Panc1 (cell line): ENCODE measurements at regions not wholly inside any gene's neighbourhood (a gene's known extent, or its start where the extent isn't known, plus 50 kb on each side); places are given as distances from the start of the nearest gene placed in this dataset.

Source experiments
- ATAC-seq: fragments of 200-7000 bp; cut with Tn5 transposase; 2 replicates; pipeline ENCODE4 v1.9.1; 2020; ENCODE audit warnings: mild to moderate bottlenecking, moderate library complexity
- BruUV-seq: library from RNA; stranded (reverse); fragments of 400-500 nt; replicated peaks from 2 replicates; lab custom pipeline; 2021; lab: Mats Ljungman, UMichigan
- CTCF ChIA-PET: fragments of 300-600 bp; sonication (Branson Sonifier 250); formaldehyde crosslinking; loops from one replicate; lab custom pipeline; 2022; ENCODE audit warnings: antibody characterized with exemption; lab: Charles Lee
- POLR2A ChIA-PET: fragments of 300-600 bp; sonication (Branson Sonifier 250); formaldehyde crosslinking; loops from one replicate; lab custom pipeline; 2022; ENCODE audit warnings: antibody characterized with exemption; lab: Charles Lee
- DNase-seq: peaks from one replicate; pipeline ENCODE4 v3.0.0-alpha.2; 2010; ENCODE audit warnings: low read depth, low spot score
- H3K27ac ChIP-seq: 2 replicates; pipeline ENCODE4 v1.5.1; 2011; ENCODE audit warnings: mild to moderate bottlenecking, low read length, inconsistent platforms
- H3K27me3 ChIP-seq: fragments of 200-500 bp; sonication (Bioruptor generic); 2 replicates; pipeline ENCODE4 v1.6.0; 2014; ENCODE audit warnings: low read length, inconsistent platforms; ENCODE audit not compliant: control insufficient read depth, insufficient read depth
- H3K36me3 ChIP-seq: fragments of 200-500 bp; sonication (Bioruptor generic); 2 replicates; pipeline ENCODE4 v1.5.1; 2014; ENCODE audit warnings: inconsistent platforms, mild to moderate bottlenecking, low read length, moderate library complexity; ENCODE audit not compliant: control insufficient read depth, insufficient read depth
- H3K4me1 ChIP-seq: 2 replicates; pipeline ENCODE4 v1.5.1; 2011; ENCODE audit warnings: inconsistent platforms, mild to moderate bottlenecking, low read length, moderate library complexity; ENCODE audit not compliant: control insufficient read depth, insufficient read depth
- H3K4me3 ChIP-seq, 2 experiments: 2 replicates each; pipeline ENCODE4 v1.5.1; 2011 to 2012; ENCODE audit warnings: low read depth in 2 of 2, low read length in 2 of 2, mild to moderate bottlenecking in 2 of 2, inconsistent platforms in 1 of 2, moderate library complexity in 1 of 2
- H3K9me3 ChIP-seq: fragments of 200-500 bp; sonication (Bioruptor generic); 2 replicates; pipeline ENCODE4 v1.5.1; 2014; ENCODE audit warnings: low read depth, mild to moderate bottlenecking, inconsistent platforms, low read length, moderate library complexity; ENCODE audit not compliant: control insufficient read depth, insufficient read depth
- POLR2AphosphoS5 ChIP-seq: IDR thresholded peaks from 2 replicates; pipeline ENCODE4 v1.6.1; 2012; ENCODE audit warnings: mild to moderate bottlenecking, low read depth, low read length, moderate library complexity
- SIN3A ChIP-seq: IDR thresholded peaks from 2 replicates; pipeline ENCODE4 v1.6.1; 2012; ENCODE audit warnings: low read depth, mild to moderate bottlenecking, low read length, moderate library complexity, borderline replicate concordance; ENCODE audit not compliant: insufficient read depth
- TCF7L2 ChIP-seq: IDR thresholded peaks from 2 replicates; pipeline ENCODE4 v1.6.1; 2011; ENCODE audit warnings: mild to moderate bottlenecking, low read depth, low read length, inconsistent platforms
- in situ Hi-C: cut with HindIII; loops from 2 replicates; pipeline ENCODE4 v1.10.0; 2016; ENCODE audit warnings: low sequenced_read_pairs, low pct_unique_long_range_greater_than_20kb
- intact Hi-C: fragments of 100-400 bp; cut with micrococcal nuclease; formaldehyde crosslinking; loops from one replicate; pipeline ENCODE4 v1.10.0; 2022; ENCODE audit not compliant: unreplicated experiment
- TF ChIP-seq, protein P1 (sequence below), 2 experiments: IDR thresholded peaks; 2 replicates each; pipeline ENCODE4 v1.6.1; 2011 to 2012; ENCODE audit warnings: low read depth in 2 of 2, control low read depth in 1 of 2, low read length in 1 of 2, mild to moderate bottlenecking in 1 of 2, moderate library complexity in 1 of 2; ENCODE audit not compliant: insufficient read depth in 1 of 2
- TF ChIP-seq, protein P2 (sequence below): fragments of 450-650 bp; IDR thresholded peaks from 2 replicates; pipeline ENCODE4 v1.5.1; 2017; ENCODE audit warnings: mild to moderate bottlenecking

DNA sequence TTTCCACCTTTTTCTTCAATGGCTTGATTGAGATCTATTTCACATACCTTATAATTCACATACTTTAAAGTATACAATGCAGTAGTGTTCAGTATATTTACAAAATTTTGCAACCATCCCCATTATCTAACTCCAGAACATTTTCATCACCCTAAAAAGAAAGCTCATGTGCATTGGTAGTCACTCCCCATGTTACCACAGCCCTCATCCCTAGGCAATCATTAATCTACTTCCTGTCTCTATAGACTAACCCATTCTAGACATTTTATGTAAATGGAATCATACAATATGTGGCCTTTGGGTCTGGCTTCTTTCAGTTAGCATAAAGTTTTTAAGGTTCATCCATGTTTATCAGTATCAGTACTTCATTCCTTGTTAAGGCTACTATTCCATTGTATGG, 214.2 kb downstream of the WDR11 start:
- in situ Hi-C loops = no loop called here
- Histone ChIP-seq H3K9me3 (no peaks in the 10 kb centered on the region), H3K27me3 (0 out of 2 replicates have a peak, but pooled peaks cover 2% of the 10 kb centered on the region), H3K27ac (no peak overlapping the region), H3K4me3 (no peak overlapping the region), H3K36me3 (no peaks in the 10 kb centered on the region), H3K4me1 (no peaks in the 10 kb centered on the region)
- DNase-seq = no peak
- intact Hi-C loops = no loop called here
- no TSS peak for BruUV-seq
- ATAC-seq = no peak
- POLR2A ChIA-PET = interaction anchor here (0.5 kb wide), 1 partner anchor 797 kb away, joined by 8 read pairs; no protein-coding TSS in a partner anchor
- TF ChIP-seq, protein P1, sequence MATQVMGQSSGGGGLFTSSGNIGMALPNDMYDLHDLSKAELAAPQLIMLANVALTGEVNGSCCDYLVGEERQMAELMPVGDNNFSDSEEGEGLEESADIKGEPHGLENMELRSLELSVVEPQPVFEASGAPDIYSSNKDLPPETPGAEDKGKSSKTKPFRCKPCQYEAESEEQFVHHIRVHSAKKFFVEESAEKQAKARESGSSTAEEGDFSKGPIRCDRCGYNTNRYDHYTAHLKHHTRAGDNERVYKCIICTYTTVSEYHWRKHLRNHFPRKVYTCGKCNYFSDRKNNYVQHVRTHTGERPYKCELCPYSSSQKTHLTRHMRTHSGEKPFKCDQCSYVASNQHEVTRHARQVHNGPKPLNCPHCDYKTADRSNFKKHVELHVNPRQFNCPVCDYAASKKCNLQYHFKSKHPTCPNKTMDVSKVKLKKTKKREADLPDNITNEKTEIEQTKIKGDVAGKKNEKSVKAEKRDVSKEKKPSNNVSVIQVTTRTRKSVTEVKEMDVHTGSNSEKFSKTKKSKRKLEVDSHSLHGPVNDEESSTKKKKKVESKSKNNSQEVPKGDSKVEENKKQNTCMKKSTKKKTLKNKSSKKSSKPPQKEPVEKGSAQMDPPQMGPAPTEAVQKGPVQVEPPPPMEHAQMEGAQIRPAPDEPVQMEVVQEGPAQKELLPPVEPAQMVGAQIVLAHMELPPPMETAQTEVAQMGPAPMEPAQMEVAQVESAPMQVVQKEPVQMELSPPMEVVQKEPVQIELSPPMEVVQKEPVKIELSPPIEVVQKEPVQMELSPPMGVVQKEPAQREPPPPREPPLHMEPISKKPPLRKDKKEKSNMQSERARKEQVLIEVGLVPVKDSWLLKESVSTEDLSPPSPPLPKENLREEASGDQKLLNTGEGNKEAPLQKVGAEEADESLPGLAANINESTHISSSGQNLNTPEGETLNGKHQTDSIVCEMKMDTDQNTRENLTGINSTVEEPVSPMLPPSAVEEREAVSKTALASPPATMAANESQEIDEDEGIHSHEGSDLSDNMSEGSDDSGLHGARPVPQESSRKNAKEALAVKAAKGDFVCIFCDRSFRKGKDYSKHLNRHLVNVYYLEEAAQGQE (IDR thresholded peaks at IDR 0.05; ENCODE audit: insufficient read depth in 1 of 2, low read depth in 2 of 2, low read length in 1 of 2) = no peak
- no peak for TF ChIP-seq POLR2AphosphoS5
- TF ChIP-seq, protein P2, sequence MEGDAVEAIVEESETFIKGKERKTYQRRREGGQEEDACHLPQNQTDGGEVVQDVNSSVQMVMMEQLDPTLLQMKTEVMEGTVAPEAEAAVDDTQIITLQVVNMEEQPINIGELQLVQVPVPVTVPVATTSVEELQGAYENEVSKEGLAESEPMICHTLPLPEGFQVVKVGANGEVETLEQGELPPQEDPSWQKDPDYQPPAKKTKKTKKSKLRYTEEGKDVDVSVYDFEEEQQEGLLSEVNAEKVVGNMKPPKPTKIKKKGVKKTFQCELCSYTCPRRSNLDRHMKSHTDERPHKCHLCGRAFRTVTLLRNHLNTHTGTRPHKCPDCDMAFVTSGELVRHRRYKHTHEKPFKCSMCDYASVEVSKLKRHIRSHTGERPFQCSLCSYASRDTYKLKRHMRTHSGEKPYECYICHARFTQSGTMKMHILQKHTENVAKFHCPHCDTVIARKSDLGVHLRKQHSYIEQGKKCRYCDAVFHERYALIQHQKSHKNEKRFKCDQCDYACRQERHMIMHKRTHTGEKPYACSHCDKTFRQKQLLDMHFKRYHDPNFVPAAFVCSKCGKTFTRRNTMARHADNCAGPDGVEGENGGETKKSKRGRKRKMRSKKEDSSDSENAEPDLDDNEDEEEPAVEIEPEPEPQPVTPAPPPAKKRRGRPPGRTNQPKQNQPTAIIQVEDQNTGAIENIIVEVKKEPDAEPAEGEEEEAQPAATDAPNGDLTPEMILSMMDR = no peak
- no peak for TF ChIP-seq TCF7L2
- TF ChIP-seq SIN3A = no peak
- CTCF ChIA-PET = no interaction called here

DNA sequence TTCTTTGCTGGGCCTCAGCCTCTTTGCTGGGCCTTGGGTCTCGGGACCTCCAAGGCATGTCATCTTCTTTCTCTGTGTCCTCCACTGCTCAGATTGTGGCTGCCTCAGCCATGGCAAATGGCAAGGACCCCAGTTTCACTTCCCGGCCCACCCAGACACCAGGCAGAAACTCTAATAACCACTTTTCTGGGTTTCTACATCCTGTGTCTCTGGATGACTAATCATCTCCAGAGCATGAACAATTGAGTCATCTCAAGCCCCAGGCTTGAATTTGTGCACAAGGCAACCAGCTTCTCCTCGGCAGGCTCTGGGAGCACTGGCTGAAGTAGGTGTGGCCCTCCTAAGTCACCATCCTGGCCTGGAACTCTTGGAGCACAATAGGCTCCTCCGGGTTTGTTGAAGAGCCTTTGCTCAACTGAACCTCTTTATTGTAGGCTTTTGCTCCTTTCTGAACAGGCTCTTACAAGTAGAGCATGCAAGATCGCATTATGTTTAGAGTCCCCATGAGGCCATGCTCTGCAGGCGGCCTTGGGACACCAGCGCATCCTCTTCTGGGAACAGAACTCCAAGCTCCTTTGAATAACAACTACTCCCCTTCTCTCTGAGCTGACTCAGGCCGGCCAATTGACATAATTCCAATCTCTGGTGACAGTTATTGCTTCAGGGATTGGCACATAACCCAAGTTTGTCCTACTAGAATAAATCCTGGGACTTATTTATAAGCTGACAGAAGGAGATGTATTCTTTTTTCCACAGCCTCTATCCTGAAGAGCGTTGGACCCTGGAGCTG, 218.1 kb downstream of the WDR11 start:
- Histone ChIP-seq H3K36me3 (no peaks in the 10 kb centered on the region), H3K4me3 (no peak overlapping the region), H3K27ac (no peak overlapping the region), H3K4me1 (no peaks in the 10 kb centered on the region), H3K27me3 (0 out of 2 replicates have a peak, but pooled peaks cover 2% of the 10 kb centered on the region), H3K9me3 (no peaks in the 10 kb centered on the region)
- ChIA-PET CTCF (no interaction called here), POLR2A (interaction anchor here (0.6 kb wide), 1 partner anchor 11 kb away, joined by 3 read pairs; no protein-coding TSS in a partner anchor)
- in situ Hi-C loops (no loop called here), intact Hi-C loops (no loop called here)
- TF ChIP-seq POLR2AphosphoS5 = no peak
- TF ChIP-seq SIN3A = no peak
- TF ChIP-seq, protein P2 = no peak
- TF ChIP-seq, protein P1 (IDR thresholded peaks at IDR 0.05; ENCODE audit: insufficient read depth in 1 of 2, low read depth in 2 of 2, low read length in 1 of 2) = no peak
- TF ChIP-seq TCF7L2 = no peak
- DNase-seq = no peak
- no peak for ATAC-seq
- BruUV-seq = no TSS peak
